ENCODE measurements at regions not wholly inside any gene's neighbourhood (a gene's known extent, or its start where the extent isn't known, plus 50 kb on each side); places are given as distances from the start of the nearest gene placed in this dataset.

DNA sequence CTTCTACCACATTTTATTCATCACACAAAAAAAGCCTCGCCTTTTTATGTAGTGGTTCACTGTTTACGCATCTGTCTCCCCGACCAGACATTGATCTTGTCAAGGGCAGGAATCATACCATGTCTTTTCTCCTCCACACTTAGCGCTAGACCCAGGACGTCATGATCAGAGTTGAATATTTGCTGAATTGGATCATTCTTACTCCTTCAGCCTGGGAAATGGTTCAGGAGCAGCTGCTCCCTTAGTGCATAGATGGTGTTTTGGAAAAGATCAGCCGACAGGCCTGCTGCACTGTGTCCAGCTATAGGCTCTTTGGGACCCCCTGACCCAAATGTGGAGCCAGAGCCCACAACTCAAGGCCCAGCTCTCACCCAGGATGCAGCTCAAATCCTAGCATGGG lies 249.1 kb upstream of the TMEM72 start:
- TF ChIP-seq PATZ1 (CRISPR knock-in tag; IDR thresholded peaks at IDR 0.05; ENCODE audit: borderline replicate concordance) (no peak), ESRRG (CRISPR knock-in tag; IDR thresholded peaks at IDR 0.05) (no peak), CSDC2 (CRISPR knock-in tag; IDR thresholded peaks at IDR 0.05) (no peak), RARB (CRISPR knock-in tag; IDR thresholded peaks at IDR 0.05) (no peak), PPARA (CRISPR knock-in tag; IDR thresholded peaks at IDR 0.05; ENCODE audit: borderline replicate concordance) (no peak), ZC3H10 (CRISPR knock-in tag; IDR thresholded peaks at IDR 0.05) (no peak), POU6F1 (CRISPR knock-in tag; IDR thresholded peaks at IDR 0.05; ENCODE audit: borderline replicate concordance, low read depth) (no peak)
- TF ChIP-seq, protein P1, sequence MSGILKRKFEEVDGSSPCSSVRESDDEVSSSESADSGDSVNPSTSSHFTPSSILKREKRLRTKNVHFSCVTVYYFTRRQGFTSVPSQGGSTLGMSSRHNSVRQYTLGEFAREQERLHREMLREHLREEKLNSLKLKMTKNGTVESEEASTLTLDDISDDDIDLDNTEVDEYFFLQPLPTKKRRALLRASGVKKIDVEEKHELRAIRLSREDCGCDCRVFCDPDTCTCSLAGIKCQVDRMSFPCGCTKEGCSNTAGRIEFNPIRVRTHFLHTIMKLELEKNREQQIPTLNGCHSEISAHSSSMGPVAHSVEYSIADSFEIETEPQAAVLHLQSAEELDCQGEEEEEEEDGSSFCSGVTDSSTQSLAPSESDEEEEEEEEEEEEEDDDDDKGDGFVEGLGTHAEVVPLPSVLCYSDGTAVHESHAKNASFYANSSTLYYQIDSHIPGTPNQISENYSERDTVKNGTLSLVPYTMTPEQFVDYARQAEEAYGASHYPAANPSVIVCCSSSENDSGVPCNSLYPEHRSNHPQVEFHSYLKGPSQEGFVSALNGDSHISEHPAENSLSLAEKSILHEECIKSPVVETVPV (CRISPR knock-in tag; IDR thresholded peaks at IDR 0.05), result no peak

Measured in SK-N-SH treated with all-trans-retinoic acid at 6 μM for 48 hours (cell line).